ENCODE measurements at regions not wholly inside any gene's neighbourhood (a gene's known extent, or its start where the extent isn't known, plus 50 kb on each side); places are given as distances from the start of the nearest gene placed in this dataset.

DNA sequence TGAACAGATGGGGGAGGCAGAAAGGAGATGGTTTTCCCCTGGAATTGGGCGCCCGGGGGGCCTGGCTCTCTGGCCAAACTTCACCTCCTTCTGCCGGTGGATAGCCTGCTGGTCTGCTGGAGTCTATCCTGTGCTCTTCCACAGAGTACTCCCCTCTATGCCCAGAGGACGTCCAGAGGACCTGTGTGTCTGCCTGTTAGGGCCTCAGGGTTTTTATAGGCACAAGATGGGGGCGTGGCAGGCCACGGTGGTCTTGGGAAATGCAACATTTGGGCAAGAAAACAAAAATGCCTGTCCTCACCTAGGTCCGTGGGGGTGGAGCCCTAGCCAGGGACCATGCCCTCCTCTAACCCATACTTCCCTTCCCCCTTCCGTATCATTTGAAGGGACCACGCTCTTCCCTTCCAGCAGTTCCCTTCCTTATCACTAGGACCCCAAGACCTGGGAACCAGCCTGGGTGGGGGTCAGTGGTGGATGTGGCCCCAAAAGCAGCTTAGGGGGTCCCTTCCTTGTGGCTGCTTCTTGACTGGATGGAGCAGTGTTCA is 53.6 kb upstream of the ZNF337 start:
- TF ChIP-seq, protein P1, sequence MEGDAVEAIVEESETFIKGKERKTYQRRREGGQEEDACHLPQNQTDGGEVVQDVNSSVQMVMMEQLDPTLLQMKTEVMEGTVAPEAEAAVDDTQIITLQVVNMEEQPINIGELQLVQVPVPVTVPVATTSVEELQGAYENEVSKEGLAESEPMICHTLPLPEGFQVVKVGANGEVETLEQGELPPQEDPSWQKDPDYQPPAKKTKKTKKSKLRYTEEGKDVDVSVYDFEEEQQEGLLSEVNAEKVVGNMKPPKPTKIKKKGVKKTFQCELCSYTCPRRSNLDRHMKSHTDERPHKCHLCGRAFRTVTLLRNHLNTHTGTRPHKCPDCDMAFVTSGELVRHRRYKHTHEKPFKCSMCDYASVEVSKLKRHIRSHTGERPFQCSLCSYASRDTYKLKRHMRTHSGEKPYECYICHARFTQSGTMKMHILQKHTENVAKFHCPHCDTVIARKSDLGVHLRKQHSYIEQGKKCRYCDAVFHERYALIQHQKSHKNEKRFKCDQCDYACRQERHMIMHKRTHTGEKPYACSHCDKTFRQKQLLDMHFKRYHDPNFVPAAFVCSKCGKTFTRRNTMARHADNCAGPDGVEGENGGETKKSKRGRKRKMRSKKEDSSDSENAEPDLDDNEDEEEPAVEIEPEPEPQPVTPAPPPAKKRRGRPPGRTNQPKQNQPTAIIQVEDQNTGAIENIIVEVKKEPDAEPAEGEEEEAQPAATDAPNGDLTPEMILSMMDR (IDR thresholded peaks at IDR 0.05; ENCODE audit: low read depth, low read length): no peak
- no peak for TF ChIP-seq EZH2phosphoT487 (IDR thresholded peaks at IDR 0.05; ENCODE audit: low read depth)

Data from OCI-LY3 (cell line).